ENCODE measurements at regions not wholly inside any gene's neighbourhood (a gene's known extent, or its start where the extent isn't known, plus 50 kb on each side); places are given as distances from the start of the nearest gene placed in this dataset.

GRCh38 chr2:19797871-19798270 lies 103.9 kb downstream of the TTC32 start:
- DNase-seq = no peak
- H3K36me3 ChIP-seq (replicated peaks in 1 of 2) = no peaks in the 10 kb centered on the region
- intact Hi-C loops (cut with DNase I) = no loop called here
- H3K4me3 ChIP-seq = no peak overlapping the region
- H3K27me3 ChIP-seq = no peaks in the 10 kb centered on the region
- no peak overlapping the region for H3K27ac ChIP-seq
- TF ChIP-seq POLR2A (IDR thresholded peaks at IDR 0.05) = no peak
- no peak for TF ChIP-seq CTCF (IDR thresholded peaks at IDR 0.05)
- peaks cover 0 to 6% of the 10 kb centered on the region in 2 donors for H3K4me1 ChIP-seq (replicated peaks in 1 of 2)
- 74 to 87% (median 80%) methylated on average over 4 of the region's 4 CpGs for WGBS, 4 donors
- no peaks in the 10 kb centered on the region for H3K9me3 ChIP-seq (replicated peaks in 1 of 3)

GRCh38 chr2:19797243-19797810 lies 104.5 kb downstream of the TTC32 start:
- H3K36me3 ChIP-seq (replicated peaks in 1 of 2) = no peaks in the 10 kb centered on the region
- 80 to 88% (median 82%) methylated on average over 4 of the region's 4 CpGs for WGBS, 4 donors
- DNase-seq = no peak
- H3K27me3 ChIP-seq = no peaks in the 10 kb centered on the region
- H3K27ac ChIP-seq = no peak overlapping the region
- TF ChIP-seq CTCF (IDR thresholded peaks at IDR 0.05) = no peak
- no peak for TF ChIP-seq POLR2A (IDR thresholded peaks at IDR 0.05)
- H3K4me1 ChIP-seq (replicated peaks in 1 of 2) = peaks cover 0 to 6% of the 10 kb centered on the region in 2 donors
- intact Hi-C loops (cut with DNase I) = no loop called here
- no peak overlapping the region for H3K4me3 ChIP-seq
- no peaks in the 10 kb centered on the region for H3K9me3 ChIP-seq (replicated peaks in 1 of 3)

GRCh38 chr2:19796035-19796695 lies 105.6 kb downstream of the TTC32 start:
- no peaks in the 10 kb centered on the region for H3K4me1 ChIP-seq (replicated peaks in 1 of 2)
- no peaks in the 10 kb centered on the region for H3K27me3 ChIP-seq
- TF ChIP-seq POLR2A (IDR thresholded peaks at IDR 0.05) (no peak), CTCF (IDR thresholded peaks at IDR 0.05) (no peak)
- no peak overlapping the region for H3K27ac ChIP-seq
- H3K36me3 ChIP-seq (replicated peaks in 1 of 2) = no peaks in the 10 kb centered on the region
- no peaks in the 10 kb centered on the region for H3K9me3 ChIP-seq (replicated peaks in 1 of 3)
- 84 to 91% (median 89%) methylated on average over 12 of the region's 12 CpGs for WGBS, 4 donors
- intact Hi-C loops (cut with DNase I) = no loop called here
- no peak overlapping the region for H3K4me3 ChIP-seq
- DNase-seq = no peak

DNA sequence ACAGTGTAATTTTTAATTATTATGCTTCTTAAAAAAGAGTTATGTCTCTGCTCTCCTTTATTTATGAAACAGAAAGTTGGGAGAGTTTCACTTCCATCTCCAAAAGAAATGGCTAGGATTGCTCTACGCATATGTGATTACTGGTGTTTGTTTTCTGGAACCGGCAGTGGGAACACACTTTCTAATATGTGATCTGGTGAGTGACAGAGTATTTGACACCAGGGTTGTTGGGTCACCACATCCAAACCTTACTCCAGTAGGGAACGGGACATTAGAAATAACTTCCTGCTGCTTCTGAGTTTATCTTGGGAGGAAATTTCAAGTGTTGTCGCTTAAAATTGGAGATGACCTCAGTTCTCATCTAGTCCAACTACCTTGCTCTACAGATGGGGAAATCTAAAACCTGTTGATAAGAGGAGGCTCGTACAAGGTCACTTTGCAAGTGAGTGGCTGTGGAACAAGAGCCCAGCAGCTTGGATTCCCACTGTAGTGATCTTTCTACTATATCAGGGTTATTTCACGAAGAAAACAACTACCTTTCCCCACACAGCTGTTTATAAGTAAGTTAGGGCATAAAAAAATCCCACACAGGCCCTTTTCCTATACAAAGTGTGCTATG lies 108.5 kb downstream of the TTC32 start:
- TF ChIP-seq POLR2A (IDR thresholded peaks at IDR 0.05) = no peak
- TF ChIP-seq CTCF (IDR thresholded peaks at IDR 0.05) = no peak
- Histone ChIP-seq H3K36me3 (replicated peaks in 1 of 2) (no peaks in the 10 kb centered on the region), H3K4me3 (no peak overlapping the region), H3K27me3 (no peaks in the 10 kb centered on the region), H3K4me1 (replicated peaks in 1 of 2) (no peaks in the 10 kb centered on the region), H3K9me3 (replicated peaks in 1 of 3) (no peaks in the 10 kb centered on the region), H3K27ac (no peak overlapping the region)
- WGBS, 4 donors = 58 to 65% (median 62%) methylated on average over 6 of the region's 6 CpGs
- DNase-seq = no peak
- intact Hi-C loops (cut with DNase I) = no loop called here

Measured in adrenal gland (tissue), 9 donors.